OCI-LY7 (cell line): ENCODE measurements at regions not wholly inside any gene's neighbourhood (a gene's known extent, or its start where the extent isn't known, plus 50 kb on each side); places are given as distances from the start of the nearest gene placed in this dataset.

Experiments
- CTCF ChIP-seq: fragments of 200-600 bp; sonication (generic); conservative IDR thresholded peaks from 2 replicates; pipeline ENCODE4 v1.5.1; 2014; ENCODE audit warnings: mild to moderate bottlenecking, antibody characterized with exemption, low read length, moderate library complexity, mixed read lengths
- EZH2phosphoT487 ChIP-seq: fragments of 200-600 bp; sonication (generic); IDR thresholded peaks from 2 replicates; pipeline ENCODE4 v1.6.1; 2018; ENCODE audit warnings: low read depth, borderline replicate concordance, mild to moderate bottlenecking, mixed run types, antibody characterized with exemption, low read length, moderate library complexity, mixed read lengths

GRCh38 chr7:85469446-85470010, 282.7 kb upstream of the SEMA3D start:
- TF ChIP-seq CTCF = no peak
- no peak for TF ChIP-seq EZH2phosphoT487
